WTC11 (cell line): ENCODE measurements at regions not wholly inside any gene's neighbourhood (a gene's known extent, or its start where the extent isn't known, plus 50 kb on each side); places are given as distances from the start of the nearest gene placed in this dataset.

Experiments used
- ATAC-seq: fragments of 200-7000 bp; cut with Tn5 transposase; 2 replicates; pipeline ENCODE4 v1.10.0; 2021; ENCODE audit warnings: mild to moderate bottlenecking, moderate library complexity
- CTCF ChIA-PET: fragments of 300-600 bp; sonication (Branson Sonifier 250); formaldehyde crosslinking; loops from one replicate; lab custom pipeline; 2021; ENCODE audit warnings: antibody characterized with exemption; lab: Charles Lee
- POLR2A ChIA-PET: fragments of 350-600 bp; sonication (Branson Sonifier 250); formaldehyde crosslinking; loops from one replicate; lab custom pipeline; 2021; ENCODE audit warnings: antibody characterized with exemption; lab: Charles Lee
- DNase-seq: peaks from one replicate; pipeline ENCODE4 v3.0.0; 2021; ENCODE audit warnings: low spot score
- H3K27ac Mint-ChIP-seq: 2 replicates; pipeline ENCODE4 v1.8.0; 2021; ENCODE audit warnings: mixed read lengths
- H3K27me3 Mint-ChIP-seq: 2 replicates; pipeline ENCODE4 v1.8.0; 2021; ENCODE audit warnings: low read depth, mild to moderate bottlenecking, moderate library complexity, mixed read lengths
- H3K36me3 Mint-ChIP-seq: 2 replicates; pipeline ENCODE4 v1.8.0; 2021; ENCODE audit warnings: mixed read lengths
- H3K4me1 Mint-ChIP-seq: 2 replicates; pipeline ENCODE4 v1.8.0; 2022; ENCODE audit warnings: mixed read lengths
- H3K4me3 Mint-ChIP-seq: 2 replicates; pipeline ENCODE4 v1.8.0; 2021; ENCODE audit warnings: mild to moderate bottlenecking, moderate library complexity, mixed read lengths
- H3K9me3 Mint-ChIP-seq: 2 replicates; pipeline ENCODE4 v1.8.0; 2021; ENCODE audit warnings: mixed read lengths
- ATF1 ChIP-seq: sonication (generic); formaldehyde crosslinking; IDR thresholded peaks from 2 replicates; pipeline ENCODE4 v1.8.1; 2023; ENCODE audit warnings: mild to moderate bottlenecking, moderate library complexity, missing genetic modification reagents
- CBFB ChIP-seq: sonication (generic); formaldehyde crosslinking; IDR thresholded peaks from 2 replicates; pipeline ENCODE4 v1.8.1; 2022; ENCODE audit warnings: mild to moderate bottlenecking, low read depth, missing genetic modification reagents
- ELF4 ChIP-seq: sonication (generic); formaldehyde crosslinking; IDR thresholded peaks from 2 replicates; pipeline ENCODE4 v1.8.1; 2022; ENCODE audit warnings: low read depth, mild to moderate bottlenecking, moderate library complexity, missing genetic modification reagents
- ETV6 ChIP-seq: sonication (generic); formaldehyde crosslinking; IDR thresholded peaks from 2 replicates; pipeline ENCODE4 v1.8.1; 2022; ENCODE audit warnings: mild to moderate bottlenecking, missing genetic modification reagents
- FOXP1 ChIP-seq: sonication (generic); formaldehyde crosslinking; IDR thresholded peaks from 2 replicates; pipeline ENCODE4 v1.8.0; 2022; ENCODE audit warnings: missing genetic modification reagents, mild to moderate bottlenecking, moderate library complexity, borderline replicate concordance
- GABPB1 ChIP-seq: sonication (generic); formaldehyde crosslinking; IDR thresholded peaks from 2 replicates; pipeline ENCODE4 v1.8.1; 2023; ENCODE audit warnings: mild to moderate bottlenecking, missing genetic modification reagents
- HMGA2 ChIP-seq: fragments of 250-450 bp; sonication (Bioruptor Pico); IDR thresholded peaks from 2 replicates; pipeline ENCODE4 v1.4.0; 2021; ENCODE audit warnings: mild to moderate bottlenecking, moderate library complexity
- IRF2 ChIP-seq: sonication (generic); formaldehyde crosslinking; IDR thresholded peaks from 2 replicates; pipeline ENCODE4 v1.8.0; 2022; ENCODE audit warnings: low read depth, missing genetic modification reagents, borderline replicate concordance
- OVOL2 ChIP-seq: fragments of 250-450 bp; sonication (Bioruptor Pico); IDR thresholded peaks from 2 replicates; pipeline ENCODE4 v1.9.0; 2021; ENCODE audit warnings: mild to moderate bottlenecking, borderline replicate concordance
- PRRX2 ChIP-seq: fragments of 250-450 bp; sonication (Bioruptor Pico); IDR thresholded peaks from 2 replicates; pipeline ENCODE4 v1.8.0; 2021; ENCODE audit warnings: mild to moderate bottlenecking
- TP53 ChIP-seq: sonication (generic); formaldehyde crosslinking; IDR thresholded peaks from 2 replicates; pipeline ENCODE4 v1.8.1; 2023; ENCODE audit warnings: mild to moderate bottlenecking, missing genetic modification reagents
- ZBTB21 ChIP-seq: sonication (generic); formaldehyde crosslinking; IDR thresholded peaks from 2 replicates; pipeline ENCODE4 v1.8.1; 2023; ENCODE audit warnings: mild to moderate bottlenecking, missing genetic modification reagents, borderline replicate concordance
- ZNF219 ChIP-seq: sonication (generic); formaldehyde crosslinking; IDR thresholded peaks from 2 replicates; pipeline ENCODE4 v1.8.0; 2023; ENCODE audit warnings: missing genetic modification reagents, mild to moderate bottlenecking, borderline replicate concordance
- ZNF671 ChIP-seq: fragments of 250-450 bp; sonication (Bioruptor Pico); IDR thresholded peaks from 2 replicates; pipeline ENCODE4 v1.8.0; 2021; ENCODE audit warnings: mild to moderate bottlenecking
- TF ChIP-seq, protein P1 (sequence below): sonication (generic); formaldehyde crosslinking; conservative IDR thresholded peaks from 2 replicates; pipeline ENCODE4 v1.8.1; 2022; ENCODE audit warnings: mild to moderate bottlenecking, missing genetic modification reagents
- TF ChIP-seq, protein P2 (sequence below): sonication (generic); formaldehyde crosslinking; IDR thresholded peaks from 2 replicates; pipeline ENCODE4 v1.8.1; 2023; ENCODE audit warnings: mild to moderate bottlenecking, missing genetic modification reagents
- TF ChIP-seq, protein P3 (sequence below): fragments of 250-450 bp; sonication (Bioruptor Pico); IDR thresholded peaks from 2 replicates; pipeline ENCODE4 v1.9.0; 2021; ENCODE audit warnings: mild to moderate bottlenecking
- TF ChIP-seq, protein P4 (sequence below): sonication (generic); formaldehyde crosslinking; IDR thresholded peaks from 2 replicates; pipeline ENCODE4 v1.8.0; 2022; ENCODE audit warnings: mild to moderate bottlenecking, missing genetic modification reagents

DNA sequence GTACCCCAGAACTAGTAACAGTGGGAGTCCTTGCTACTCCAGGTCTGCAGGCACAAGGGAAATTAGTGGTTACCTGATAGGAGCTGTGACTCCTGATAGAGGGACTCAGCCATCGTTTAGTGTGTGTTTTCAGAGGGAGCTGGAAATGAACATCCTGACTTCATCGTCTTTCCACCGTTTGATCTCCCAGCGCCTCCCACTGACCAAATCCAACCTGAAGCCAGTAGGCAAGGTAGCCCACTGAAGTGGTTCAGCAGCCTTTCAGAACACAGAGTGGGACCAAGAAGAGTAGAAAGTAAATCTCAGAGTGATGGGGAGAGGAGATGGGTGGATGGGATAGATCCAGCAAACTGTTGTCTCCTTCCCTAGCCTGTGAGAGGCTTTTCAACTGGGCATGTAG is 385.9 kb downstream of the INSC start:
- H3K4me1 Mint-ChIP-seq = peaks cover 24% of the 10 kb centered on the region
- TF ChIP-seq ZNF219 (CRISPR knock-in tag) = no peak
- TF ChIP-seq ELF4 (CRISPR knock-in tag) = no peak
- TF ChIP-seq, protein P1, sequence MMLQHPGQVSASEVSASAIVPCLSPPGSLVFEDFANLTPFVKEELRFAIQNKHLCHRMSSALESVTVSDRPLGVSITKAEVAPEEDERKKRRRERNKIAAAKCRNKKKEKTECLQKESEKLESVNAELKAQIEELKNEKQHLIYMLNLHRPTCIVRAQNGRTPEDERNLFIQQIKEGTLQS (CRISPR knock-in tag) = no peak
- TF ChIP-seq, protein P2, sequence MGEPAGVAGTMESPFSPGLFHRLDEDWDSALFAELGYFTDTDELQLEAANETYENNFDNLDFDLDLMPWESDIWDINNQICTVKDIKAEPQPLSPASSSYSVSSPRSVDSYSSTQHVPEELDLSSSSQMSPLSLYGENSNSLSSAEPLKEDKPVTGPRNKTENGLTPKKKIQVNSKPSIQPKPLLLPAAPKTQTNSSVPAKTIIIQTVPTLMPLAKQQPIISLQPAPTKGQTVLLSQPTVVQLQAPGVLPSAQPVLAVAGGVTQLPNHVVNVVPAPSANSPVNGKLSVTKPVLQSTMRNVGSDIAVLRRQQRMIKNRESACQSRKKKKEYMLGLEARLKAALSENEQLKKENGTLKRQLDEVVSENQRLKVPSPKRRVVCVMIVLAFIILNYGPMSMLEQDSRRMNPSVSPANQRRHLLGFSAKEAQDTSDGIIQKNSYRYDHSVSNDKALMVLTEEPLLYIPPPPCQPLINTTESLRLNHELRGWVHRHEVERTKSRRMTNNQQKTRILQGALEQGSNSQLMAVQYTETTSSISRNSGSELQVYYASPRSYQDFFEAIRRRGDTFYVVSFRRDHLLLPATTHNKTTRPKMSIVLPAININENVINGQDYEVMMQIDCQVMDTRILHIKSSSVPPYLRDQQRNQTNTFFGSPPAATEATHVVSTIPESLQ = no peak
- peaks cover 3% of the 10 kb centered on the region; the same call in 1 of the 2 replicates for H3K9me3 Mint-ChIP-seq
- H3K27ac Mint-ChIP-seq = no peak overlapping the region
- POLR2A ChIA-PET = no interaction called here
- DNase-seq (no peak), ATAC-seq (peak; percentile 59)
- H3K4me3 Mint-ChIP-seq = no peak overlapping the region
- H3K27me3 Mint-ChIP-seq = no peaks in the 10 kb centered on the region
- CTCF ChIA-PET = interaction anchor here (1.3 to 1.7 kb wide), 2 partner anchors 129 to 173 kb away, joined by 4 to 7 read pairs; no protein-coding TSS in a partner anchor
- H3K36me3 Mint-ChIP-seq = no peaks in the 10 kb centered on the region

DNA sequence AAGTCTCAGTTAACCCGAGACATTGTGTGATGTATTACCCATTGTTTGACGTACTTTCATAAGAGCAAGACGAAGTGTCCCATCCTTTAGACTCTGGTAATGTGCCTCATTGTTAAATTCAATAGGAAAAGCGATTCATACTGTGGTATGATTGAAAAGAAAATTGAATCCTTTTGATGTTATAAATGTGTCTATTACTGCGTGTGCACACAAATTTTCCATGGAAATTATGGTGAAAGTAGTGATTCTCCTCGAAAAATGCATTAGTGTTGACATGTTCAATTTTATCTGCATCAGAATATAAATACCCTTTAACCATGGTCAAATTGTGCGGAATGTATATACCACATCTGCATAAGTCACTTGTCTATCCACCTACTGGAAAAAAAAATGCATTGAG is 386.8 kb downstream of the INSC start:
- Mint-ChIP-seq H3K36me3 (no peaks in the 10 kb centered on the region), H3K4me1 (peaks cover 24% of the 10 kb centered on the region), H3K9me3 (peaks cover 3% of the 10 kb centered on the region; the same call in 1 of the 2 replicates), H3K27me3 (no peaks in the 10 kb centered on the region), H3K27ac (no peak overlapping the region), H3K4me3 (no peak overlapping the region)
- ATAC-seq (no peak), DNase-seq (no peak)
- TF ChIP-seq IRF2 (CRISPR knock-in tag) = no peak
- no peak for TF ChIP-seq CBFB
- TF ChIP-seq ETV6 (CRISPR knock-in tag) = no peak
- TF ChIP-seq, protein P3, sequence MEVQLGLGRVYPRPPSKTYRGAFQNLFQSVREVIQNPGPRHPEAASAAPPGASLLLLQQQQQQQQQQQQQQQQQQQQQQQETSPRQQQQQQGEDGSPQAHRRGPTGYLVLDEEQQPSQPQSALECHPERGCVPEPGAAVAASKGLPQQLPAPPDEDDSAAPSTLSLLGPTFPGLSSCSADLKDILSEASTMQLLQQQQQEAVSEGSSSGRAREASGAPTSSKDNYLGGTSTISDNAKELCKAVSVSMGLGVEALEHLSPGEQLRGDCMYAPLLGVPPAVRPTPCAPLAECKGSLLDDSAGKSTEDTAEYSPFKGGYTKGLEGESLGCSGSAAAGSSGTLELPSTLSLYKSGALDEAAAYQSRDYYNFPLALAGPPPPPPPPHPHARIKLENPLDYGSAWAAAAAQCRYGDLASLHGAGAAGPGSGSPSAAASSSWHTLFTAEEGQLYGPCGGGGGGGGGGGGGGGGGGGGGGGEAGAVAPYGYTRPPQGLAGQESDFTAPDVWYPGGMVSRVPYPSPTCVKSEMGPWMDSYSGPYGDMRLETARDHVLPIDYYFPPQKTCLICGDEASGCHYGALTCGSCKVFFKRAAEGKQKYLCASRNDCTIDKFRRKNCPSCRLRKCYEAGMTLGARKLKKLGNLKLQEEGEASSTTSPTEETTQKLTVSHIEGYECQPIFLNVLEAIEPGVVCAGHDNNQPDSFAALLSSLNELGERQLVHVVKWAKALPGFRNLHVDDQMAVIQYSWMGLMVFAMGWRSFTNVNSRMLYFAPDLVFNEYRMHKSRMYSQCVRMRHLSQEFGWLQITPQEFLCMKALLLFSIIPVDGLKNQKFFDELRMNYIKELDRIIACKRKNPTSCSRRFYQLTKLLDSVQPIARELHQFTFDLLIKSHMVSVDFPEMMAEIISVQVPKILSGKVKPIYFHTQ = no peak
- no peak for TF ChIP-seq PRRX2
- no peak for TF ChIP-seq ZNF671 (CRISPR knock-in tag)
- TF ChIP-seq FOXP1 (CRISPR knock-in tag) = no peak
- no peak for TF ChIP-seq GABPB1 (CRISPR knock-in tag)
- no peak for TF ChIP-seq ZBTB21 (CRISPR knock-in tag)
- TF ChIP-seq, protein P4, sequence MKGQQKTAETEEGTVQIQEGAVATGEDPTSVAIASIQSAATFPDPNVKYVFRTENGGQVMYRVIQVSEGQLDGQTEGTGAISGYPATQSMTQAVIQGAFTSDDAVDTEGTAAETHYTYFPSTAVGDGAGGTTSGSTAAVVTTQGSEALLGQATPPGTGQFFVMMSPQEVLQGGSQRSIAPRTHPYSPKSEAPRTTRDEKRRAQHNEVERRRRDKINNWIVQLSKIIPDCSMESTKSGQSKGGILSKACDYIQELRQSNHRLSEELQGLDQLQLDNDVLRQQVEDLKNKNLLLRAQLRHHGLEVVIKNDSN = no peak
- no peak for TF ChIP-seq ATF1 (CRISPR knock-in tag)
- TF ChIP-seq OVOL2 (CRISPR knock-in tag) = no peak
- TF ChIP-seq, protein P2 = no peak
- no peak for TF ChIP-seq HMGA2 (CRISPR knock-in tag)
- TF ChIP-seq TP53 (CRISPR knock-in tag) = no peak
- CTCF ChIA-PET = interaction anchor here (1.3 to 1.7 kb wide), 2 partner anchors 128 to 174 kb away, joined by 4 to 7 read pairs; no protein-coding TSS in a partner anchor
- POLR2A ChIA-PET = no interaction called here
